GM19238 (cell line): ENCODE measurements at regions not wholly inside any gene's neighbourhood (a gene's known extent, or its start where the extent isn't known, plus 50 kb on each side); places are given as distances from the start of the nearest gene placed in this dataset.

ENCODE experiments used
- DNase-seq: peaks from one replicate; pipeline ENCODE4 v3.0.0; 2011; ENCODE audit warnings: low spot score; ENCODE audit not compliant: insufficient read length

DNA sequence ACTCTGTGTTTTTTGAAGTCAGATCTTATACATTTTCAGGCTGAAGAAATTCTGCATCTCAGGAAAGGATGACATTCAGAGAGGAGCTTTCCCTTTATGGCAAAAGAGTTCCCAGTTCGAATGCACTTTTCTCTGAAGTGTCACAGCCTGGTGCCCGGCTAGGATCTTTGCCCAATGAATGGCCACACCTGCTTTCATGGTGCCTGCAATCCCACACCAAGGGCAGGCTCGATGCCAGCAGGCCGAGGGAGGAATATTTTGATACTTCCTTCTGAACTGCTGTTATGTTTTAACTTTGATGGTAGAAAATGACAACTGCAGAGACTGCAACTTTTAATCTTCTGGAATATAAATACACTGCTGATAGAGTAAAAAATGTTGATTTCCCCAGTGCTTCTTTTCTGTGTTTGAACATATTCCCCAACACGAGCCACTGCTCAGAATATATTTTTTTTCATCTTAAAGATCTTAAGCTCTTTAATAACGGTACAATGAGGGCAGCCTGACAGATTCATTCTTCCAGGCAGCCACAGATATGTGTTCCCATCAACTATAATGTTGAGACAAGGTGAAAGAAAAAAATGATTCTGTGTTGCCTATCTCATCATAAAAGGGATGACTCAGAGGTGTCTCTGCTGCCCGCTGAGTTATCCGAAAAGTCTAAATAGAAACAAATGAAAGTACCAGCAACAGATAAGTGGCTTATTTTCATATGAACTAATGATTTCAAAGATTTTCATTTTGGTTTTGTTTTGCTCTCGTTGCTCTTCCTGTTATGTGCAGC, 848.5 kb downstream of the DCDC2C start:
- DNase-seq: no peak

DNA sequence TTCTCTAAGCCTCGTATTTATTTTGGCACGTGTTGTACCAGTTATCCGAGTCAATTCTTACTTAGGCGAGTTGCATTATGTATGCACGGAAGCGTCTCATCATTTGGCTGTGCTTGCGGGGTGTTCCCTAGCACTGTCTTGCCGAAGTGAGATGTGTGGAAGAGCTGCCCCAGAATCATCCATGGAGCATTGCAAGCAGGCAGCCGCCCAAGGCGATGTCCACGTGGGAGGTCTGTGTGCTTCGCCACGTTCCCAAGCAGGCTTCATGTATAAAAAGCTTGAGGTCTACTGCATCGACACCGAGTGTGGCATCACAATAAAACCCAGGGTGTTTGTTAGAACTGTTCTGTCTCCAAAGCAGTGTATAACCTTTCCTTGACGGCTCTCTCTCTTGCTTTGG, 849.9 kb downstream of the DCDC2C start:
- DNase-seq: no peak

DNA sequence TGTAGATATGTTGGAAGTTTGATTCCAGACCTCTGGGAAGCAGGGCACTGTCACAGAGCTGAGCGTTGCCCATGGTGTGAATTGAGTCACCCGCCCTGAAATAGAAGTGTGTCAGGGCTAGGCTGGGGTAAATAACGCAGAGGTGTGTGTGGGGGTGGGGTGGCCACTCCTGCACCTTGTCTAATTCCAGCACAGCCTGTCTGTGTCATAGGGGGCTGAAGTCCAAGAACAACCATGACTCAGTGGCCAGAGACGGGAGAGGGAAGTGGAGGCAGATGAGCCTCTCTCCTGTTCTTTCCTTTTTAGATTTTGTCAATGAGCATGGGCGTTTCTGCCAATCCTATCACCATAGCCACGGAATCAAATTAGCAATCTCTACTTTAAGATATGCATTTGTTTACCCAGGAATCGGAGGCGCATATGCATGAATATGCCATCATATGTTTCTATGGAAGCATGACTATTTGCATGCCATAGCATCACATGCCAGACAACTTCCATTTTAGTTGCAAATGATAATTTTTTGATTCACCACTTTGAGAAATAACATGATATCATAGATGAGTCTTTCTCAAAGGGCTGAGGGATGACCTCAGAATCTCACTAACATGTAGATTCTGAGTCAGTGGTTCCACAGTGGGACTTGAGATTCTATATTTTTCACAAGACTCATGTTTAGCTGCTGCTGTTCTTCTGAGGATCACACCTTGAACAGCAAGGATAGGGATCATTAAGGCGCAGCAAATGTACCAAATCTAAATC, 852.9 kb downstream of the DCDC2C start:
- no peak for DNase-seq

DNA sequence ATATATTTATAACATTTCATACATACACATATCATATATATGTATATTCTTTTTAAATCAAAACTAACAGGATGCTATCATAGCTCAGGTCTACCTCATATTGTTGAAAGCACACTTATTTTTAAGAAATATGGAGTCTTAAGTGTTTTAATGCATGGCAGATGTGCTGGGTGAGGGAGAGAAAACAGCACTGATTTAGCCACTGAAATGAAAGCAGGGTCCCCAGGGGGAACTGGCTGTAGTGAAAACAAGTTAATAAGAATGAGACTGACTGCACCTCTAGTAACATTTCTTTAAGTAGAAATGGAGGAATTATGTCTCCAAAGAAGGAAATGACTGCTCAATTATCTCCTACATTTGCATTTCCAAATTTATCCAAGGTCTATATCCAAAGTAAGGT, 857.8 kb downstream of the DCDC2C start:
- no peak for DNase-seq

DNA sequence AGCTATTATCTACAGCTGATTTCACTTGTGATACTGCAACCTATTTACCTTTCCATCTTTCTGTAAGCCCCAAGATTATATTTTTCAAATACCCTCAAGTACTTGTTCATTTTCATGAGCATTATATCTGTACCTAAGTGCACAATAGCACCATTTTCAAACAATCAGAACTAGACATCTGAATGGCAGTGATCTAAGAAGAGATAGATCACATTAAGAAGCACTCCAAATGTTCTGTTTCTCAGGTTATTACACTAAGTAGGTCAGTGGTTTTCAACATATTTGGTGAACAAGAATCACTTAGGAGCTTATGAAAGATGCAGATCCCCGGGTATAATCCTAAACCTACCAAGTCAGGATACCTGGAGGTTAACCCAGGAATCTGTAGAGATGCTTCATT, 872.7 kb downstream of the DCDC2C start:
- no peak for DNase-seq

GRCh38 chr2:4579977-4580376, 876.6 kb downstream of the DCDC2C start:
- no peak for DNase-seq

- no peak for DNase-seq
Measured at GRCh38 chr2:4585057-4585635, 881.8 kb downstream of the DCDC2C start.

GRCh38 chr2:4588606-4589005, 885.2 kb downstream of the DCDC2C start:
- no peak for DNase-seq

DNA sequence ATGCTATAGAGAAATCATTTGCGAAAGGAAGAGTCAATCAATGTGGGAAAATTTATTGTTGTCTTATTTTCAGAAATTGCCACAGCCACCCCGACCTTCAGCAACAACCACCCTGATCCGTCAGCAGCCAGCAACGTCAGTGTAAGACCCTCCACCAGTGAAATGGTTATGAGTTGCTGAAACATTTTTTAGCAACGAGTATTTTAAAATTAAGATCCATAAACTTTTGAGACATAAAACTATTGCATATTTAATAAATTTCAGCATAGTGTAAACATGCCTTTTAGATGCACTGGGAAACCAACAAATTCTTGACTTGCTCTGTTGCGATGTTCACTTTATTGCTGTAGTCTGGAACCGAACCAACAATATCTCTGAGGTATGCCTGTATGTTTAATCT, 887.9 kb downstream of the DCDC2C start:
- DNase-seq: no peak

- DNase-seq: no peak
Measured at GRCh38 chr2:4597400-4597799, 894.0 kb downstream of the DCDC2C start.

DNA sequence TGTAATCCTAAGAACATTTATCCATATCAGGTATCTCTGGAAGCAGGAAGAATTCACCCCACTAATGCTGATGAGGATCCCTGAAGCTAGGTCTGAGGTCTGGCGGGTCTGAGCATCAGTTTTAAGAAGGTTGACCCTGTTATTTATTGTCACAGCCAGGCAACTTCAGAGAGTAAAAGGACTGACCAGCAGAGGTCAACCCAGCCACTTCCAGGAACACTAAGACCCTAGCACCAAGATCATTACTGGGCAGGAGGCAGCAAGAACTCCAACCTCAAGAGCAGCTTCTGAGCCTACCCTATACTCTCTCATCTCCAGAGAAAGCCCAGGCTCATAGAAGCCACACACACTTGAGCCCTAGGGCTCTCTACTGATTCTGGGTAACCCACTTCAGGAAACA, 901.4 kb downstream of the DCDC2C start:
- DNase-seq: no peak

DNA sequence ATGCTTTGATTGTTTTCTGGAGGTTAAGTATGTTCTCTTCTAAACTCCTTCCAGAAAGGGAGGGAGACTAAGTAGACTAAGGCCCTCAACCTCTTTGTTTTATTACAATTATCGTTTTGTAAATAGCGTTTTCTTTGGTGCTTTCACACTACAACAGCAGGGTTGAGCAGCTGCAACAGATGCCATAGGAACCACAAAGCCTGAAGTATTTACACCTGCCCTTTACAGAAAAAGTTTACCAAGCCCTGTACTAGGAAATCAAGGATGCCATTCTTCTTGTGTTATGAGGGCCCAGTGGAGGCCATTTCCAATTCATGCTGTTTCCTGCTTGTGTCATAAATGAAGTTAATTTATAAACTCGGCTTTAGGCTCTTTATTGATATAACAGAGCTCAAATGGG, 914.8 kb downstream of the DCDC2C start:
- DNase-seq: no peak

GRCh38 chr2:4618630-4619228, 915.4 kb downstream of the DCDC2C start:
- no peak for DNase-seq

GRCh38 chr2:4628998-4629501, 925.7 kb downstream of the DCDC2C start:
- DNase-seq: no peak

- no peak for DNase-seq
Measured at GRCh38 chr2:4635289-4635688, 931.9 kb downstream of the DCDC2C start.

GRCh38 chr2:4653991-4654390, 950.6 kb downstream of the DCDC2C start:
- no peak for DNase-seq

DNA sequence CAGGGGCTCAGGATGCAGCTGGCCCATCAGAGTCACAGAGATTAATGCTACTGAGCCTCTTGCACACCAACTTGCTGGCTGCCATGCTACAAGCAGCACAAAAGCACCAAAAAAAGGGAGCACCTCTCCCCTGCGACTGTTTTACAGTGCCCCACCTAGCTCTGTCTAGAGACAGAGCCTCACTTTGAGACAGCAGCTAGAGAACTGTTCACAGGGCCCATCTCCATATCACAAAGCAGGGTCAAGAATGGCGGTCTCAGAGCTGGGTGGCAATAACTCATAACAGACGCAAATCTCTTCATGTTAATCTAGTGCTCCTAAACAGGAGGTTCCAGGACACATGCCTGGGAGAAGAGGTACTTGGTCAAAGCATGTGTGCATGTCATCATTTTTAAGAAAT, 953.0 kb downstream of the DCDC2C start:
- DNase-seq: no peak

DNA sequence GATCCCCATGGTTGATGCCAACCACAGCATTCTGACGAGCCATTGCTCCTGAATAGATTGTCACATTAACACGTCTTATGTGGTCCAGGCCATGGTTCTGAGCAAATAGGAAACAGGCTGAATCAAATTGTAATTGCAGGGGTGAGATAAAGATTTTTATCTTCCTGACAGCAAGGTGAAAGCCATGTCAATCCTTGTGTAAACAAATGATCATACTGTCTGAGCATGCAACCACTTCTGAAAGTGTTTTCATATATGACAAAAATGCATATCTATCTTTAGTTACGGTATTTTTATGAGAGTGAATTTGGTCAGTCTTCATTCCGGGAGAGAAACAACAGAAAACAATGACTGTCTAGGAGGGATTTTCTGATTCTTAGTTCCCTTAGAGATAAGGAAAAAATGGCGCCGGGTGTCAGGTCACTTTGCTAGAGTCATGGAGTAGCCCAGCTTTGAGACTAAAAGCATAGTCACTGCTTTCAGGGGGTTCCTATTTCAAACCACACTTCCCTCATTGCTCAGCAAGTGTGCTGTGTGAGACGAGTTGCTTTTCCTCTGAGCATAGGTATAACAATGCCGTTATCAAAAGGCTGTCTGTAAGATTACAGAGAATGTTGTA, 958.9 kb downstream of the DCDC2C start:
- no peak for DNase-seq

DNA sequence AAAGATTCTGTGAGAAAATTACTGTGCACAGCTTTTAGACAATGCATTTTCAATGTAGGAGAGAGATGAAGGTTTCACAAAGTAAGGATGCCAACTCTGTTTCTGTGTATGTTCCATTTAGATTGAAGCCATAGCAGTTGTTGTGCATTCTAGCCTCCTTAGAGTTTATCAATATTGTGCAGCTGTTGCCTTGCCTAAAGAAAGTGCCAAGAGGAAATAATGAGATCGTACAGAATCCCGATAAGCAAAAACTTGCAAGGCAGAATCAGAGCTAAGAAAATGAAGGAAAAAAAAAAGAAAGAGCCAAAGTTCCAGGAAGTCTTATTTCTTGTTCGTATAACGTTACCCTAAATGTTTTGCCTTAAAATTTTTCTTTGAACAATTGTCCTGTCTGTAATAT, 965.0 kb downstream of the DCDC2C start:
- DNase-seq: no peak

DNA sequence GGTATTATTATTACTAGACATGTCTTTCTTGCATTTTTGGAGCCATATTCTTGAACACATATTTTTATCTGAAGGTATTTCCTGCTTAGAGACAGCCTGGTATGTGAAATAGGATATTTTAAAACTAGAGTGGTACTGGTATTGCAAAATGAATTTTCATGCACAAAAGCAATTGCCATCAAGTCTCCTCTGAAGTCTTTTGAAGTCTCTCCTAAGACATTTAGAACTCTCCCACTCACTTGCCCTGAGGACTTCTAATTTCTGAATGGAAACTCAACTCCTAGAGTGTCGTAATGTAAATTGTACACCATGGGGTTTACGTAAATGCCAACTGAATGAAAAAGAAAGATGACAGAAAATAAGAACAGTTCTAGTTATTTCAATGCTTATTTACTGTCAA, 967.0 kb downstream of the DCDC2C start:
- DNase-seq: no peak

DNA sequence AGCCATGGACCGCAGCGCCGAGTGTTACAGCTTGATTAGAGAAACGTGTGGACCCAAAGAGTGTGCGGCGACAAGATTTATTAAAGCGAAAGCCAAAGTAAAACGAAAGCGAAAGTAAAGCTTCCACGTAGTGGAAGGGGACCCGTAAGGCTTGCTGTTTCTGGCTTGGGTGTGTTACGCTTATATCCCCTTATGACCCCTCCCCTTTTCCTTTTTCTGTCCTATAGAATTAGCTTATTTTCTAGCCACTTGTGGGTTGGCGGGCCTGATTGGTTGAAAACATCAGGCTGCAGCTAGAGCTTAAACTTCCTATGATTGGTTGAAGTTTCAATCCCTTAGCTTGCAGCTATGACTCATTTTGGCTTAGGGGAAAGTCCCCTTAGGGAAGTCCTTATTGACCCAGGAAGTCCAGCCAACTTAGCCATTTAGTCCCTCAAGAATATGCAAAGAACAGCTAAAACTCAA, 969.7 kb downstream of the DCDC2C start:
- no peak for DNase-seq
